GM21367 (cell line): ENCODE measurements at regions not wholly inside any gene's neighbourhood (a gene's known extent, or its start where the extent isn't known, plus 50 kb on each side); places are given as distances from the start of the nearest gene placed in this dataset.

ENCODE experiments used
- ATAC-seq: cut with Tn5 transposase; IDR thresholded peaks from one replicate; pipeline ENCODE4 v1.9.1; 2021; ENCODE audit not compliant: unreplicated experiment

- no peak for ATAC-seq
These were observed 115.2 kb upstream of the CNTNAP4 start for GRCh38 chr16:76162046-76162445.

GRCh38 chr16:76164970-76165558, 112.1 kb upstream of the CNTNAP4 start:
- ATAC-seq, result no peak

GRCh38 chr16:76175718-76176117, 101.5 kb upstream of the CNTNAP4 start:
- ATAC-seq, result no peak

- ATAC-seq, result no peak
These were observed 101.0 kb upstream of the CNTNAP4 start for GRCh38 chr16:76176153-76176552.

- ATAC-seq, result no peak
These were observed 100.6 kb upstream of the CNTNAP4 start for GRCh38 chr16:76176616-76177015.

- ATAC-seq, result no peak
These were observed 95.1 kb upstream of the CNTNAP4 start for GRCh38 chr16:76182041-76182635.

- ATAC-seq, result no peak
These were observed 93.6 kb upstream of the CNTNAP4 start for GRCh38 chr16:76183647-76184046.

GRCh38 chr16:76190057-76190456, 87.1 kb upstream of the CNTNAP4 start:
- ATAC-seq, result no peak

GRCh38 chr16:76190480-76190879, 86.7 kb upstream of the CNTNAP4 start:
- ATAC-seq, result no peak

- no peak for ATAC-seq
These were observed 83.1 kb upstream of the CNTNAP4 start for GRCh38 chr16:76193906-76194615.

GRCh38 chr16:76194616-76195015, 82.6 kb upstream of the CNTNAP4 start:
- no peak for ATAC-seq

- ATAC-seq, result no peak
These were observed 82.1 kb upstream of the CNTNAP4 start for GRCh38 chr16:76195056-76195455.

GRCh38 chr16:76195648-76196047, 81.6 kb upstream of the CNTNAP4 start:
- no peak for ATAC-seq

- ATAC-seq, result no peak
These were observed 79.3 kb upstream of the CNTNAP4 start for GRCh38 chr16:76197900-76198299.

GRCh38 chr16:76199681-76200220, 77.5 kb upstream of the CNTNAP4 start:
- ATAC-seq, result no peak

- ATAC-seq, result no peak
These were observed 75.8 kb upstream of the CNTNAP4 start for GRCh38 chr16:76201385-76201784.

- ATAC-seq, result no peak
These were observed 73.0 kb upstream of the CNTNAP4 start for GRCh38 chr16:76204249-76204648.

- ATAC-seq, result no peak
These were observed 69.9 kb upstream of the CNTNAP4 start for GRCh38 chr16:76207270-76207669.

GRCh38 chr16:76210157-76210556, 67.0 kb upstream of the CNTNAP4 start:
- ATAC-seq, result no peak

- no peak for ATAC-seq
These were observed 63.3 kb upstream of the CNTNAP4 start for GRCh38 chr16:76213860-76214259.

- no peak for ATAC-seq
These were observed 62.3 kb upstream of the CNTNAP4 start for GRCh38 chr16:76214856-76215255.

GRCh38 chr16:76222087-76222486, 55.1 kb upstream of the CNTNAP4 start:
- no peak for ATAC-seq
